WTC11 (cell line): ENCODE measurements at regions not wholly inside any gene's neighbourhood (a gene's known extent, or its start where the extent isn't known, plus 50 kb on each side); places are given as distances from the start of the nearest gene placed in this dataset.

Source experiments
- ATAC-seq: fragments of 200-7000 bp; cut with Tn5 transposase; 2 replicates; pipeline ENCODE4 v1.10.0; 2021; ENCODE audit warnings: mild to moderate bottlenecking, moderate library complexity
- CTCF ChIA-PET: fragments of 300-600 bp; sonication (Branson Sonifier 250); formaldehyde crosslinking; loops from one replicate; lab custom pipeline; 2021; ENCODE audit warnings: antibody characterized with exemption; lab: Charles Lee
- POLR2A ChIA-PET: fragments of 350-600 bp; sonication (Branson Sonifier 250); formaldehyde crosslinking; loops from one replicate; lab custom pipeline; 2021; ENCODE audit warnings: antibody characterized with exemption; lab: Charles Lee
- DNase-seq: peaks from one replicate; pipeline ENCODE4 v3.0.0; 2021; ENCODE audit warnings: low spot score
- H3K27ac Mint-ChIP-seq: 2 replicates; pipeline ENCODE4 v1.8.0; 2021; ENCODE audit warnings: mixed read lengths
- H3K27me3 Mint-ChIP-seq: 2 replicates; pipeline ENCODE4 v1.8.0; 2021; ENCODE audit warnings: low read depth, mild to moderate bottlenecking, moderate library complexity, mixed read lengths
- H3K36me3 Mint-ChIP-seq: 2 replicates; pipeline ENCODE4 v1.8.0; 2021; ENCODE audit warnings: mixed read lengths
- H3K4me1 Mint-ChIP-seq: 2 replicates; pipeline ENCODE4 v1.8.0; 2022; ENCODE audit warnings: mixed read lengths
- H3K4me3 Mint-ChIP-seq: 2 replicates; pipeline ENCODE4 v1.8.0; 2021; ENCODE audit warnings: mild to moderate bottlenecking, moderate library complexity, mixed read lengths
- H3K9me3 Mint-ChIP-seq: 2 replicates; pipeline ENCODE4 v1.8.0; 2021; ENCODE audit warnings: mixed read lengths
- ATF3 ChIP-seq: sonication (generic); formaldehyde crosslinking; conservative IDR thresholded peaks from 2 replicates; pipeline ENCODE4 v1.8.1; 2022; ENCODE audit warnings: mild to moderate bottlenecking, missing genetic modification reagents
- CTCF ChIP-seq: fragments of 200-600 bp; IDR thresholded peaks from 2 replicates; pipeline ENCODE4 v1.8.0; 2022; ENCODE audit warnings: antibody characterized with exemption
- E2F4 ChIP-seq: sonication (generic); formaldehyde crosslinking; IDR thresholded peaks from 2 replicates; pipeline ENCODE4 v1.8.1; 2022; ENCODE audit warnings: low read depth, mild to moderate bottlenecking, moderate library complexity, missing genetic modification reagents, borderline replicate concordance
- ELF4 ChIP-seq: sonication (generic); formaldehyde crosslinking; IDR thresholded peaks from 2 replicates; pipeline ENCODE4 v1.8.1; 2022; ENCODE audit warnings: low read depth, mild to moderate bottlenecking, moderate library complexity, missing genetic modification reagents
- FOXK1 ChIP-seq: sonication (generic); formaldehyde crosslinking; IDR thresholded peaks from 2 replicates; pipeline ENCODE4 v1.8.0; 2022; ENCODE audit warnings: mild to moderate bottlenecking, moderate library complexity, missing genetic modification reagents
- FOXP4 ChIP-seq: sonication (generic); formaldehyde crosslinking; IDR thresholded peaks from 2 replicates; pipeline ENCODE4 v1.8.0; 2022; ENCODE audit warnings: mild to moderate bottlenecking, missing genetic modification reagents
- GRHL2 ChIP-seq: fragments of 250-450 bp; sonication (Bioruptor Pico); IDR thresholded peaks from 2 replicates; pipeline ENCODE4 v1.8.0; 2022; ENCODE audit warnings: mild to moderate bottlenecking, moderate library complexity; ENCODE audit not compliant: insufficient replicate concordance, severe bottlenecking
- HMGA2 ChIP-seq: fragments of 250-450 bp; sonication (Bioruptor Pico); IDR thresholded peaks from 2 replicates; pipeline ENCODE4 v1.4.0; 2021; ENCODE audit warnings: mild to moderate bottlenecking, moderate library complexity
- HMGXB4 ChIP-seq: sonication (generic); formaldehyde crosslinking; IDR thresholded peaks from 2 replicates; pipeline ENCODE4 v1.8.1; 2023; ENCODE audit warnings: mild to moderate bottlenecking, moderate library complexity, missing genetic modification reagents
- MAX ChIP-seq: sonication (generic); formaldehyde crosslinking; IDR thresholded peaks from 2 replicates; pipeline ENCODE4 v1.8.0; 2022; ENCODE audit warnings: mild to moderate bottlenecking, missing genetic modification reagents
- MLX ChIP-seq: sonication (generic); formaldehyde crosslinking; IDR thresholded peaks from 2 replicates; pipeline ENCODE4 v1.8.1; 2023; ENCODE audit warnings: mild to moderate bottlenecking, missing genetic modification reagents, moderate library complexity
- MYBL2 ChIP-seq: sonication (generic); formaldehyde crosslinking; IDR thresholded peaks from 2 replicates; pipeline ENCODE4 v1.8.1; 2023; ENCODE audit warnings: mild to moderate bottlenecking, moderate library complexity, missing genetic modification reagents
- NFYB ChIP-seq: sonication (generic); formaldehyde crosslinking; conservative IDR thresholded peaks from 2 replicates; pipeline ENCODE4 v1.8.0; 2022; ENCODE audit warnings: low read depth, missing genetic modification reagents
- TP53 ChIP-seq: sonication (generic); formaldehyde crosslinking; IDR thresholded peaks from 2 replicates; pipeline ENCODE4 v1.8.1; 2023; ENCODE audit warnings: mild to moderate bottlenecking, missing genetic modification reagents
- ZMAT4 ChIP-seq: fragments of 250-450 bp; sonication (Bioruptor Pico); IDR thresholded peaks from 2 replicates; pipeline ENCODE4 v1.9.0; 2021; ENCODE audit warnings: mild to moderate bottlenecking
- ZNF232 ChIP-seq: sonication (generic); formaldehyde crosslinking; IDR thresholded peaks from 2 replicates; pipeline ENCODE4 v1.8.0; 2022; ENCODE audit warnings: mild to moderate bottlenecking, missing genetic modification reagents
- ZNF512 ChIP-seq: sonication (generic); formaldehyde crosslinking; IDR thresholded peaks from 2 replicates; pipeline ENCODE4 v1.8.1; 2022; ENCODE audit warnings: missing genetic modification reagents, borderline replicate concordance
- ZNF671 ChIP-seq: fragments of 250-450 bp; sonication (Bioruptor Pico); IDR thresholded peaks from 2 replicates; pipeline ENCODE4 v1.8.0; 2021; ENCODE audit warnings: mild to moderate bottlenecking
- TF ChIP-seq, protein P1 (sequence below): sonication (generic); formaldehyde crosslinking; IDR thresholded peaks from 2 replicates; pipeline ENCODE4 v1.8.0; 2022; ENCODE audit warnings: missing genetic modification reagents

DNA sequence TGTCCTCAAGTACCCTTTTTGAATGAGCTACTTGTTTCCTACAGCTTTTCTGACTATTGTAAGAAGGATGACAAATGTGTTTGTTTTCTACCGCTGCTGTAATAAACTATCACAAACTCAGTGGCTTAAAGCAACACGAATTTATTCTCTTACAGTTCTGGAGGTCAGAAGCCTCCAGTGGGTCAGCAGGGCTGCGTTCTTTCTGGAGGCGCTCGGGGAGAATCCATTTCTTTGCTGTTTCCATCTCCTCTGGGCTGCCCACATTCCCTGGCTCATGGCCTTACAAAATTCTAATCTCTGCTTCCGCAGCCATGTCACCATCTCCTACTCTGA, 128.5 kb downstream of the SPP2 start (continued):
- TF ChIP-seq HMGXB4 (no peak), MYBL2 (CRISPR knock-in tag) (no peak), ZNF671 (CRISPR knock-in tag) (no peak), ATF3 (CRISPR knock-in tag) (no peak), FOXP4 (no peak), E2F4 (CRISPR knock-in tag) (no peak), ZNF232 (CRISPR knock-in tag) (no peak), TP53 (CRISPR knock-in tag) (no peak), FOXK1 (CRISPR knock-in tag) (no peak), ELF4 (CRISPR knock-in tag) (no peak), MLX (CRISPR knock-in tag) (no peak)

DNA sequence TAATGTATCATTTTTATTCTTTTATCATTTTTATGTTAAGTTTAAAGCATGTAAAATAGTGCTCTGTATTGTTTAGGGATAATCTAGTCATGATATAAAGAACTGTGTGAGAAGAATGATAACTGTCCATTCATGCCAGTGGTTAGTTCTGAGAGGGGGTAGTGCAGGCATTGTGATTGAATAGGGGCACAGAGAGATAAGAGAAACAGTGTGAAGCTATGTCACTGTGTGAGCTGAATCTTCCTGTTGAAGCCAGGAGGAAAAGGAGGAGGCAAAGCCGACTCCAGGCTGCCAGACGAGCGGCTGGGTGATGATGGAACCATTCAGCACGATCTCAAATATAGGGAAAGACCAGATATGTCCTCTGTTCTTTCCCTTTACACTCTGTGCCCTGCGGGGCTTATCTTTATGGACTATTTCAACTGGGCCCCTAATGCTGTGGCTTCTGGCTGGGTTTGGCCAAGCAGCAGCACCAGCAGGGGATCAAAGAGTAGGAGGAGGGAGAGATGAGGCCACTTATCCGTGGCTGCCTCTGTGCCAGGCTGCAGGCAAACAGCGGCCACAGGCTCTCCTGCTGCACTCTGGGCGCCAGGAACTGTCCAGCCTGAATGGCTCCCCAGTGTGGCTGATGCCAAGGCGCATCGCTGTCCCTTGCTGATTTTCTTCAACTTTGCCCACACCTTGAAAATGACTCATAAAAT, 128.0 kb downstream of the SPP2 start:
- ATAC-seq (no peak), DNase-seq (no peak)
- CTCF ChIA-PET, result no interaction called here
- no peak overlapping the region for H3K4me3 Mint-ChIP-seq
- peaks cover 6% of the 10 kb centered on the region for H3K4me1 Mint-ChIP-seq
- H3K27ac Mint-ChIP-seq, result no peak overlapping the region
- peaks cover 5% of the 10 kb centered on the region for H3K9me3 Mint-ChIP-seq
- no peaks in the 10 kb centered on the region; the same call in 1 of the 2 replicates for H3K27me3 Mint-ChIP-seq
- no peaks in the 10 kb centered on the region for H3K36me3 Mint-ChIP-seq
- POLR2A ChIA-PET, result no interaction called here
- TF ChIP-seq, protein P1, sequence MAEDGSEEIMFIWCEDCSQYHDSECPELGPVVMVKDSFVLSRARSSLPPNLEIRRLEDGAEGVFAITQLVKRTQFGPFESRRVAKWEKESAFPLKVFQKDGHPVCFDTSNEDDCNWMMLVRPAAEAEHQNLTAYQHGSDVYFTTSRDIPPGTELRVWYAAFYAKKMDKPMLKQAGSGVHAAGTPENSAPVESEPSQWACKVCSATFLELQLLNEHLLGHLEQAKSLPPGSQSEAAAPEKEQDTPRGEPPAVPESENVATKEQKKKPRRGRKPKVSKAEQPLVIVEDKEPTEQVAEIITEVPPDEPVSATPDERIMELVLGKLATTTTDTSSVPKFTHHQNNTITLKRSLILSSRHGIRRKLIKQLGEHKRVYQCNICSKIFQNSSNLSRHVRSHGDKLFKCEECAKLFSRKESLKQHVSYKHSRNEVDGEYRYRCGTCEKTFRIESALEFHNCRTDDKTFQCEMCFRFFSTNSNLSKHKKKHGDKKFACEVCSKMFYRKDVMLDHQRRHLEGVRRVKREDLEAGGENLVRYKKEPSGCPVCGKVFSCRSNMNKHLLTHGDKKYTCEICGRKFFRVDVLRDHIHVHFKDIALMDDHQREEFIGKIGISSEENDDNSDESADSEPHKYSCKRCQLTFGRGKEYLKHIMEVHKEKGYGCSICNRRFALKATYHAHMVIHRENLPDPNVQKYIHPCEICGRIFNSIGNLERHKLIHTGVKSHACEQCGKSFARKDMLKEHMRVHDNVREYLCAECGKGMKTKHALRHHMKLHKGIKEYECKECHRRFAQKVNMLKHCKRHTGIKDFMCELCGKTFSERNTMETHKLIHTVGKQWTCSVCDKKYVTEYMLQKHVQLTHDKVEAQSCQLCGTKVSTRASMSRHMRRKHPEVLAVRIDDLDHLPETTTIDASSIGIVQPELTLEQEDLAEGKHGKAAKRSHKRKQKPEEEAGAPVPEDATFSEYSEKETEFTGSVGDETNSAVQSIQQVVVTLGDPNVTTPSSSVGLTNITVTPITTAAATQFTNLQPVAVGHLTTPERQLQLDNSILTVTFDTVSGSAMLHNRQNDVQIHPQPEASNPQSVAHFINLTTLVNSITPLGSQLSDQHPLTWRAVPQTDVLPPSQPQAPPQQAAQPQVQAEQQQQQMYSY (CRISPR knock-in tag), result no peak
- no peak for TF ChIP-seq HMGXB4
- TF ChIP-seq CTCF, result no peak
- TF ChIP-seq GRHL2 (CRISPR knock-in tag), result no peak
- no peak for TF ChIP-seq ZMAT4 (CRISPR knock-in tag)
- no peak for TF ChIP-seq ZNF512 (CRISPR knock-in tag)
- no peak for TF ChIP-seq HMGA2 (CRISPR knock-in tag)
- TF ChIP-seq MAX, result no peak
- TF ChIP-seq ZNF232 (CRISPR knock-in tag), result no peak
- TF ChIP-seq NFYB, result no peak
